H1 (cell line): ENCODE measurements at regions not wholly inside any gene's neighbourhood (a gene's known extent, or its start where the extent isn't known, plus 50 kb on each side); places are given as distances from the start of the nearest gene placed in this dataset.

Experiments
- CREB1 ChIP-seq: IDR thresholded peaks from 2 replicates; pipeline ENCODE4 v1.6.1; 2012; ENCODE audit warnings: inconsistent platforms
- GTF2F1 ChIP-seq: IDR thresholded peaks from 2 replicates; pipeline ENCODE4 v1.6.1; 2012; ENCODE audit warnings: low read depth, low read length, improper control_type of control experiment, borderline replicate concordance
- KDM1A ChIP-seq: fragments of 200-600, 300-600 bp; sonication (generic); IDR thresholded peaks from 2 replicates; pipeline ENCODE4 v1.7.1; 2016; ENCODE audit warnings: mild to moderate bottlenecking, low read length, borderline replicate concordance
- MAFK ChIP-seq: IDR thresholded peaks from 2 replicates; pipeline ENCODE4 v1.6.1; 2012; ENCODE audit warnings: low read depth, mild to moderate bottlenecking, improper control_type of control experiment, low read length
- SUZ12 ChIP-seq: fragments of 200-600 bp; sonication (generic); IDR thresholded peaks from 2 replicates; pipeline ENCODE4 v1.6.1; 2012; ENCODE audit warnings: mild to moderate bottlenecking, inconsistent platforms, low read length, moderate library complexity, mixed read lengths
- TAF1 ChIP-seq: IDR thresholded peaks from 2 replicates; pipeline ENCODE4 v1.6.1; 2011; ENCODE audit warnings: mild to moderate bottlenecking, low read depth, low read length
- TCF12 ChIP-seq: IDR thresholded peaks from 2 replicates; pipeline ENCODE4 v1.6.1; 2011; ENCODE audit warnings: low read depth, mild to moderate bottlenecking, low read length

DNA sequence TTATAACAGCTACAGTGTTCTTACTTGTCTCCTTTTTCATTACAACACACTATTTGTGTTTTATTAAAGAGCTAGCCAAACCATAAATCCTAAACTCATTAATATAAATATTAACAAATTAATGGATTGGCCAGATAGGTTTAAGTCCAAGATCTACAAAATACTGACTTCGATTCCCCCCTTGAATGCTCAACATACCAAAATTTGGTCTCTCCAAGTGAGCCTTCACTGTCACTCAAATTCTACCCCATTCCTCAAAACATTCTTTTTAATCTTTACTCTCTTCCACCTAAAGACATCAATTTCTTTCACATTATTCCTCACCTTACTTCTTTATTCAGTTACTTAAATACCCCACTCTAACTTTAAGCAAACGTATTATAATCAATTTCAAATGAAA is 281.5 kb downstream of the ICOS start (continued):
- no peak for TF ChIP-seq GTF2F1
- no peak for TF ChIP-seq TCF12
- no peak for TF ChIP-seq MAFK
- no peak for TF ChIP-seq SUZ12
- no peak for TF ChIP-seq TAF1
- no peak for TF ChIP-seq KDM1A
- TF ChIP-seq CREB1 = no peak
- TF ChIP-seq, all 59 proteins: peak for 0
